Tongue (tissue), 1 donor: ENCODE measurements at regions not wholly inside any gene's neighbourhood (a gene's known extent, or its start where the extent isn't known, plus 50 kb on each side); places are given as distances from the start of the nearest gene placed in this dataset.
"Not testable (repeated sequence)": the region's sequence is repeated elsewhere in the genome, so short reads cannot be mapped to it uniquely, and the experiment has no call there.

Source experiments
- DNase-seq: peaks from one replicate; pipeline ENCODE4 v3.0.0-alpha.2; 2015

- no peak for DNase-seq
Observed at GRCh38 chrX:84865113-84865512, 138.6 kb upstream of the APOOL start.

DNA sequence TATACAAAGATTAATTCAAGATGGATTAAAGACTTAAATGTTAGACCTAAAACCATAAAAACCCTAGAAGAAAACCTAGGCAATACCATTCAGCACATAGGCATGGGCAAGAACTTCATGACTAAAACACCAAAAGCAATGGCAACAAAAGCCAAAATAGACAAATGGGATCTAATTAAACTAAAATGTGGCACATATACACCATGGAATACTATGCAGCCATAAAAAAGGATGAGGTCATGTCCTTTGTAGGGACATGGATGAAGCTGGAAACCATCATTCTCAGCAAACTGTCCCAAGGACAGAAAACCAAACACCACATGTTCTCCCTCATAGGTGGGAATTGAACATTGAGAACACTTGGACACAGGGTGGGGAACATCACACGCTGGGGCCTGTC is 133.4 kb upstream of the APOOL start:
- not testable (repeated sequence) for DNase-seq

DNA sequence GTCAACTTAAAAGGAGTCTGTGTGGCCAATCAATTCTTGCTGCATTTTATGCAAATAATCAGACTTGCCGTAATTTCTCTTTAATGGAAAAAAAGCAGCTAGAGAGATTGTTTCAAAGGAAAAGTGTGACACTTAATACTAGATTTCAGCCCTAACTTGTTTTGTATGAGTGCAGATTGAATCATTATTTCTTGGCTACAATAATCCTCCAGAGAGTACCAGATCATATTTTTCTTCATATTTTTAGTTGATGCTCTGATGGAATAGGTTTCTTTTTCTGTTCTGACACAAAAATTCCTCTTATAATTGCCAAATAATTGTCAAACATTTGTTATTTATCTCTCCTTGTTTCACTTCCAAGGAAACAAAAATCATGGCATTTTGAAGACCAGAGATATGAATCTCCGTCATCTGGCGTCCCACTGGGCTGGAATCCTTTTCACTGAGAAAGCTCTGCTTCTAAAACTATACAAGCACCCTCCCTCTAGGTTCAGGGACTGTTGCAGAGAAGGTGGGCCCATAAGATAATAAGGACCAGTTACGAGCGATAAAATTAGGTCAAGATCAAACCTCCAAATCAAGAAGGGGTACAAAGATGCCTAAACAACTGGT is 131.4 kb upstream of the APOOL start:
- not testable (repeated sequence) for DNase-seq

DNA sequence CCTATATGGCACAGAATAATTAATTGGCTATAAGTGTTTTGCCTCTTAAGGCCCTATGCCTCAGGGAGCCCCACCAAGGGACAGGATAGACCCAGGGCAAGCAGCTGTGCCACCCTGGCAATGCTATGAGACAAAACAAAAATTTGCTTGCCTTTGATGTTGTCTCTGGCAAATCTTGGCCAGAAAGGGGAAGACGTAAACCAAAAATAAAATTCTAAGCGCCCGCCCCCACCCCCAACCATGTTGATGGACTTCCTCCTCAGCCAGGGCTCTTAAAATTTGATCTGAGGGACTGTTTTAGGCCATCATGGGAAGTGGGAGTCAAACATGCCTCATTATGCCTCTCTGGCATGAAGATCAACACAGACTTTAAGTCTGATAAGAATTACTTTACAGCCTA is 130.5 kb upstream of the APOOL start:
- no peak for DNase-seq

- DNase-seq, result no peak
Observed at GRCh38 chrX:84876876-84877275, 126.8 kb upstream of the APOOL start.

DNA sequence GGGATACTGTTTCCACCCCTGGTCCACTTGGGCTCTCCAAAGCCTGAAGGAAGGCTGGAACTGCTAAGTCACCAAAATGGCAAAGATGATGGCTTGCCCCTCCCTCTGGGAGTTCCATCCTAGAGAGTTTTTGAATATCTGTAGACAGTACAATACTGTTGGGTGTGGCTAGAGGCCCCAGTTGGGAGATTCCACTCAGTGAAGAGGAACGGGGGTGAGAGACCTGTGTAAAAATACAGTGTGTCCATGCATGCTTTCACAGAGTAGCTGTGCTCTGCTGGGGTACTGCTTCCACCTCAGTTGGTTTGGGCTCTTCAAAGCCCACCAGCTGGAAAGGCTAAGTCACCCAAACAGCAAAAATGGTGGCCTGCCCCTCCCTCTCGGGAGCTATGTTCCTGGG is 109.8 kb upstream of the APOOL start:
- DNase-seq, result no peak

GRCh38 chrX:84907324-84907968 is 96.2 kb upstream of the APOOL start:
- peak; percentile 3 for DNase-seq

DNA sequence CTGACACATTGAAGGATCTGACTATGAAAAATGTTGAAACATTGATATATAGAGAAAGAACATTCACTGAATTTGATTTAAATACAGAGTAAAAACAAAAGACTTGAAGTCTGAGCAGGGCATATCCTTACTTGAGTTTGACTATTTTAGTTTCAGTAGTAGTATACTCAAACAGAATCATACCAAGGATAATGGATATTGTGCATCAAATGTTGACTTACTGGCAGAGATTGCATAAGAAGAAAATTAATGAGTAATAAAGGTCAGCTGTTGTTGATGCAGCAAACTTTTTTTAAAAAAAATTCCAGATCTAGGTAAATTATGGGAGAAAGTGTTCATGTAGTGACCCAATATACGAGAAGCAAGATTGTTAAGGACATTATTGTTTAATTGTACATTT is 94.5 kb upstream of the APOOL start:
- DNase-seq, result no peak

- DNase-seq, result no peak
Observed at GRCh38 chrX:84924624-84925023, 79.1 kb upstream of the APOOL start.

- DNase-seq, result no peak
Observed at GRCh38 chrX:84932814-84933213, 70.9 kb upstream of the APOOL start.

DNA sequence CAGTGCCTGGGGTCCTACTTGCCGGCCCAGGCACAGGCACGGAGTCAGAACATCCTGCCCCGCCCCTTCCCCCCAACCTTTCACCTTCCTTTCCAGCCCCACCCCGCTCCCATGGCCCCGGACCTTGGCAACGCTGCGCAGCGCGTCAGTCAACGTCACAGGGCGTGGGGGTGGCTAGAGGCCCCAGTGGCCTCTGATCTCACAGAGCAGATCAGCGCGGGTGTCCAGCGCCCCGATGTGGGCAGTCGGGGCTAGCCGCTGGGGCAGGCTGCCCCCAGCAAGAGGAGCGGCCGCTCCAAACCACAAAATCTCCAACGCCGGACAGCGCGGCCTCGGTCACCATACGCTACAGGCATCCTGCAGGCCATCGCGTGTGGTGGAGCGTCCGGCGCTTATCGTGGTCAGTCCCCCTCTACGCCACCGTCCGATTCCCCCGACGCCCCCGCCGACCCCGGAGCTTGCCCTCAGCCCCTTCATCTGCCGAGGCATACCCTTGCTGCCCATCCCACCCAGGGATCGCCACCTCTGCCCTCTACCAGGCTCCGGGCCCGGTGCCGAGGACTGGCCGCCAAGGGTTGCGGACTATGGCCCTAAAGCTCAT is 69.6 kb upstream of the APOOL start:
- DNase-seq, result no peak
